GM21367 (cell line): ENCODE measurements at regions not wholly inside any gene's neighbourhood (a gene's known extent, or its start where the extent isn't known, plus 50 kb on each side); places are given as distances from the start of the nearest gene placed in this dataset.
A peak's percentile ranks its signal among the peaks of the same experiment; 100 is the strongest.

Experiments used
- ATAC-seq: cut with Tn5 transposase; IDR thresholded peaks from one replicate; pipeline ENCODE4 v1.9.1; 2021; ENCODE audit not compliant: unreplicated experiment

DNA sequence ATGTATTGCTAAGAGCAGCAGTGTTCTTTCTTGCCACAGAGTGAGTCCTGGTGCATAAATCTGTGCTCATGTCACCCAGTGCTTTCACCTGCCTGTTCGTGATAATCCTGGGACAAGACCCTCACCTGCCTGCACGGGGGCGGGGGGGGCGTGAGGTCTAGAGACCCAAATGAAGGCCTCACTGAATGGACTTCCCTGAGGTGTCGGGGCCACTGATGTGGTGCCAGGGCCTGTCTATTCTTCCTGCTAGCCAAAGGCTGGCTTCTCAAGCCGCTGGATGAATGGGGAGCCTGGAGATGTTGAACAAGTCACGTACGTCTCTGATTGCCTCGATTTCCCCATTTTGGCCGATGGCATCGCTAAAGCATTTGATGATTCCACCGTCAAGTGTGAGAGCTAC, 118.8 kb upstream of the IRF2BP2 start:
- no peak for ATAC-seq

DNA sequence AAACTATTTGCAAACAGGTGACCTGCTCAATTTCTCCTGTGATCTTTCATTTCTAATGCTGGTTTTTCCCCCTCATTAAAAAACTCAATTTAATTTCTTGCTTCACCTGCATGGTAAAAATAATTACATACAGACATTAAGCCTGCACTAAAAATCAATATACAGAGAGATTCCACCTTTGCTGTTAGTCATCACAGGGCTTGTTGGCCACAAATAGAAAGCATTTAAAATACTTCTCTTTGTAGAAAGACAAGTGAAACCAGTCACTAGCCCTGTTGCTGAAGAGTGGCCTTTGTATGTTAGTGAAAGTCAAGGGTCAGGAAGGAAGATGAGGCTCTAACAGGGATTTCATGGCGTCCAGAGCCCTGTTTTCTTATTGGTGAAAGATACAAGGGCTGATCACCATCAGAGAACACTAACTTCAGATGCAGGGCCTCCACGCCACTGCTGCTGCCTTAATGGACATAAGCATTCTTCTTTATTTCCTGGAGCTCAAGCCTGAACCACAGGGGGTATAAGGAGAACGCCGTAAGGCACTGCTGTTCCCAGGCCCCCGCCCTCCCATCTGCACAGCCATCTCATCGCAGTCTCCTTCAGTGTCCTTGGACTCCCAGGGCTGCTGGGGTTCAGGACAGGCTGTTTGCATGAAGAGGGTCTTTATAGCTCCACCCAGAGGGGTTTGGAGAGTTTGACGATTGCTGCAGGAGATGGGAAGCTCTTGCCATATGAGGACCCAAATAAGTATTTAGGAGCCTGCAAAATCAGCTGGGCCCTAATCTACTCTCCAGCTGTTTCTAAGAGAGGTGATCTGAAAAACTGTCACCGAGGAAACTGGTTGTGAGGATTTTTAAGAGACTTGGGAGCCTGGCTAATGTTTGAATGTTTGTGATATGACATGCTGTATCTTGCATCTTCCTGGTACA, 117.3 kb upstream of the IRF2BP2 start:
- ATAC-seq = no peak

DNA sequence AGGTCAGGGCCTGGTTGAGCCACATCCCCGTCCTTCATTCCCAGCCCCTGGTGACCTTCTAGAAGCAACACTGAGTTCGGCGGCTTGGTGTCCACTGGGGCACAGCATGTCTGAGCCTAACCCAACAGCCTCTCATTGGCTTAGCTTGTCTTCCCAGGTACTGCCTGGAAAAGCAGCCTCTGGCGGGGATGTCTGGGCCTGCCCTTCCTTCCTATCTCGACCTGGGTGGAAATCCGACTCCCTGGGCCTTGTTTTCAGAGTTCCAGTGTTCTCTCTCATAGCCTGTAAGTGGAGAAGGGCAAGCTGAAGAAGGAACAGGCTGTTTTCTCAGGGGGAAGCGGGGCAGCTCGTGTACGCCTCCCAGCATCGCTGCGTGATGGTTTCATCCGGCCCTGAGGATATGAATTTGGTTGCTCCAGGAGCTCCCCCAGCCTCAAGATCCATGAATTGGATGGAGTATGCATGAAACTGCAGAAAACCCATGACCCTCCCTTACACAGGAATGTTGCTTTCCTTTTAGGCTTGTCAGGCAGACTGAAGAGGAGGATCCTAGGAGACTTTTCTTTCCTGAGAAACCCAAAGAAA, 116.5 kb upstream of the IRF2BP2 start:
- no peak for ATAC-seq

DNA sequence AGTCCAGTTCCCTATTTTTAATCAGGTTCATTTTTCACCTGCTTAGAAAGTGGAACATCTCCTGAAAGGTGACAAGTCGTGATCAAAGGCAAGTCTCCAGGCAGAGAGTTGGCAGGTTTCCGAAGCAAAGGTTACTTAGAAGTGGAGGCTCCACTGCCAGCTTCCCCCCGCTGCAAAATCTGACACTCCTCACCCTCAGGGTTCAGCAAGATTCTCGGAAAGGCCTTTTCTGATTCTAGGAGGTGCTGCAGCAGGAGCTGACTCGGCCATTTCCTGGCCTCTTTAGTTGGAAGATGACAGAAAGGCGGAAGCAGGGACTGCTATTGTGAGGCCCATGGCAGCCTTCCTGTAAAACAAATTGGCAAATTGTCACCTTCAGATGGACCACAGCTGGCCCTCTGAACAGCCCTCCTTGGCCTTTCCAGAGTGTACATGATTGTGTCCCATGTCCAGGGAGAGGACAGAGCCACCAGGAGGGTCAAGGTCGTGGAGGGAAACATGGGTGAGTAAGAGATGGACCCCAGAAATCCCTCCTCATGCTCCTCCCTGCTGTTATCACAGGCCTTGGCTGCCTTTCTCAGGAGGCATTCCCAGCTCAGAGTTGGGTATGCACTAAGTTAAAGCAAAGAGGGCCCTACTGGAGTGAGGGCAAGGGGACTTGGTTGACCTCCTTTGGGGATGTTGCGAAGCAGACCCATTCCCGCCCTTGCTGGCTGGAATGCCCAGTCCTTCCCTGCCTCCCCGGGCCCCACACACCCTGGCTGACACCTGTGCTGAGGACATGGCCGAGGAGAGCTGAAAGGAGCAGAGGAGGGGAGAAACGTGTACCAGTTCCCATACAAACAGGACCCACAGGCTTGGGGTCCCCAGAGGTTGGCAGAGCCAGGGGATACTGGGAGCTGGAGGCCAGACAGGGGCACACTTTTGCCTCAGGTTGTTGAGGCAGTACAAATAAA, 115.5 kb upstream of the IRF2BP2 start:
- ATAC-seq = no peak

DNA sequence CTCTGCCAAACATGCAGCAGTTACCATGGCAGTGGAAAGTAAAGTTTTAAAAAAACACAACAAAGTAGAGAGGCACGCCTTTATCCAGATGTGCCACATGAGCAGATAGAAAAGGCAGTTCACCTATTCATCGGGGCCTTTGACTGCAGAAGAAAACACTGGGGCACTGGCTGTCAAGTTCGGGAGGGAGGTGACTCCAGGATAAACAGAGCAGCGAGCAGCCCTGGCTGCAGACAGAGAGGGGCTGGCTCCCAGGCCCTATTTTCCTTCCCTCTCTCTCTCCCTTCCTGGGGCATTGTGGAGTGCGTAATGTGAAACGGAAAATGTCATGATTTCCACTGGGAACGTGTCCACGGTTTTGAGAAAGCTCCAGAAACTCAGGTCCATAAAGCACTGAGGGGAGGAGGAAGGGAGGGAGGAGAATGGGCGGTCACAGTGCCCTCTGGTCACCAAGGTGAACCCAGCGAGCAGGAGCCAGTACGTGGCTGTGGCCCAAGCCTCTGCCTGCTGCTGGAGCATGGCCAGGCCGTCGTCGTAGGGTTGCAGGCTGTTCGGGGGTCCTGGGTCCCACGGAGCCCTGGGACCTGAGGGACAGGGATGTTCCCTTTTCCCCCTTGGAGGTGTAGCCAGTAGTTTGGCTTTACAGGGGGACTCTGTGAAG, 114.7 kb upstream of the IRF2BP2 start:
- peak; percentile 16 for ATAC-seq

DNA sequence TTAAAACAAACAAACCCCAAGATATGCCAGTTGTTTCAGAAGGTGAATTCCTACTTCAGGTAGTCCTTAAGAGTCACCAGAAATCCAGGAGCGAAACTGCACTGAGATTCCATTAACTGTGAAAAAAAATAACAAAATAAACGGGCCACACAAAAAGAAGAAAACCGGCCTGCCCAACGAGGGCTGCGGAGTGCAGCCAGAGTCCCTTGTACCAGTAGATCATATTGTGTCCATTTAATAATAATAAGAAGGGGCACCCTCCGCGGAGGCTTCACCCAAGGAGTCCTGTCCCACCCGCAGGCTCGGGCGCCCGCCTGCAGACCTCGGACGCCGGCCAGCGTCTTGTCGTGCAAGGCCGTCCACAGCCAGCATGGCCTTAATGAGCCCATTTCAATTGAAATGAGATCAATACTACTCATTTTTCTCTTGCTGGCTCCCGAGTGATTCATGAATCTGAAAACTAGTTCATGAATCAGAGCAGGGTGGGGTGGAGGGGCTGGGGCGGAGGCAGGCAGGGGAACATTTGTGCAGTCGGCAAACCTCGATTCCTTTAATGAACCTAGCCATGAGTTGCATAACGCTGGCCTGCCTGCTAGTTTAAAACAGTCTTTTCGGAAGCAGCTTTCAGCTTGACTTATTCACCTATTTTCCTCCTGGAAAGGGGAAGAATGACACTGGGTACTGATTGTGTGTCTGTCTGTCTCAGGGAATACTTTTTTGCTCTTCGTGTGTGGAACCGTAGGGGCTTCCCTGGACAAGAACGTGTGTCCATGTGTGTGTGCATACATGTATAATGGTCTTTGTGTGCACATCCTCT, 113.1 kb upstream of the IRF2BP2 start:
- no peak for ATAC-seq

DNA sequence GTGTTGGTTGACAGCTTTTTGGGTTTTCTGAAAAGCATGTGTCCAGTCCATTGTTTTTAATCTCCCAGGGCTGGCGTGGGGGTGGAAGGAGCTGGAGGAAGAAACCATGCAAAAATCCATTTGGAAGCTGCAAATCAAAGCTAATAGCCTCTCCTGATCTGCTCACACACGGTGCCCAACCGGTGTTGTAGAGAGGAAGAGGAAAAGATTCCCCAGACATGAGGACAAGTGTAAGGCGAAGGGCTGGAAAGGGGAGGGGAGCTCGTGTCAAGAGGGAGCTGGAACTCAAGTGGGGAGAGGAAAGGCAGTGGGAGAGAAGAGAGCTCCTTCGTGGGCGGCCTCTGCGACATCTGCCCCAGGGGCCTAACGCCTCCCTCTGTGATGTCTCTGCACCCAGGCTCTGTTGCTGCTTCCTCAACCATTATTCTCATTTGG, 112.3 kb upstream of the IRF2BP2 start:
- ATAC-seq = no peak

DNA sequence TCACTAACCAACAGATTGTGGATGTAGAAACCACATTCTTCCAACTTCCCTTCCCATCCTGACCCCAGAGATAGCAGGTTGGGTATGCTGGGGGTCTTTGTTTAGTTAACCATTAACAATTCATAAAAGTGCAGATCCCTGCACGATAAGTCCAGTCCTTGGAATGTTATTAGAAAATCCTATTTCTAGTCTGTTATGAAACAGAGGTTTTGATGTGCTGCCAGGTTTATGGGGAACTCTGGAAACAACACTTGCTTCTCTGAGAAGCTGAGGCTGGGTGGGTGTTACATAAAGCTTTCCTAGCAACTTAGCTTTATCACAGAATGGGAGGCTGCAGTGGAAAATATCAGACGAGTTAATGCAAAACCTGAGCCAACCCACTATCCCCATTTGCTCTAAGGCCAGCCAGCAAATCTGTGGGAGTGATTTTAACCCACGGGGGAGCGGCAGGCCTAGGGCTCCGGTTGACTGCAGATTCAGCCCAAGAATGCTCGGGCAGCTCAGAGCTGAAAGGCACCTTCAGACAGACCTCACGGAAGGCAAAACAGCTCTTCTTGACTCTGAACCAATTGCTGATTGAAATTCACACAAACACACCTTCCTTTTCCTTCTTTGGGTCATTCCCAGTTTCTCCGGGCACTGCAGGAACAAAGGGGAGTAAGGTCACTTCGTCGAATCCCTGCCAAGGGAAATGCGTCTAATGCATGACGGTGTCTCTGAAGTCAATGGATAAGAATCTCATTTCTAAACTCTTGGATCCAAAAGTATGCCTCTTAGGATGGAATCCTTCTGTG, 111.7 kb upstream of the IRF2BP2 start:
- no peak for ATAC-seq

DNA sequence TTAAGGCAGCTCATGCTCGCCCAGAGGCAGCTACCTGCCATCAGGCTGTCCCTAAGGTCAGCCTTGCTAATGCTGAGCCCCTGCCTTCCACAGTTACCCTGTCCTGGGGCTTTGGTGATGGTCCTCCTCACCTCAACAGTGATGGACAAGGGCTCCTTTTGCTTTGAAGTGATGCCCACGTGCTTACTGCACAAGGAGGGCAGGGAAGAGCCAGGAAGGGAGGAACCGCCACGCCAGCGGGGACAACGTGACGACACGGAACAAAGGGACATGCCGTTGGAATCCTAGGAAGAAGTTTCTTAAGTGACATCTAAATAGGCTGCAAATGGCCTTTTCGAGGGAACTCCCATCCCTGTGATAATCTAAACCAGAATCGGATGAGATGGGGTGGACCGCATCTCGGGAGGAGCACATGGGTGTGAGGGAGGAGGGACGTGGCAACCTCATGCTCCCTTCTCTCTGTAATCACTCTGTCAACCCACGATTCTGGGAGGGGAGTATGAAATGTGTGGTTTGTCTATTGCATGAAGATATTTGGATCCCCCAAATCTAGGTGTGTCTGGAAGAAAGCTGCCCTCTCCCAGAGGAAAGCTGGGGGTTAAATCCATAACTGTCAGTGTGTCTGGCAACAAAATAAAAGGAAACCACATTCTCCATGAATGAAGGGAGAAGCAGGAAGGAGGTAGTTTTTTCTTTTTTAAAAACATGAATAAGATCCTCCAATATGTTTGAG, 110.9 kb upstream of the IRF2BP2 start:
- no peak for ATAC-seq

DNA sequence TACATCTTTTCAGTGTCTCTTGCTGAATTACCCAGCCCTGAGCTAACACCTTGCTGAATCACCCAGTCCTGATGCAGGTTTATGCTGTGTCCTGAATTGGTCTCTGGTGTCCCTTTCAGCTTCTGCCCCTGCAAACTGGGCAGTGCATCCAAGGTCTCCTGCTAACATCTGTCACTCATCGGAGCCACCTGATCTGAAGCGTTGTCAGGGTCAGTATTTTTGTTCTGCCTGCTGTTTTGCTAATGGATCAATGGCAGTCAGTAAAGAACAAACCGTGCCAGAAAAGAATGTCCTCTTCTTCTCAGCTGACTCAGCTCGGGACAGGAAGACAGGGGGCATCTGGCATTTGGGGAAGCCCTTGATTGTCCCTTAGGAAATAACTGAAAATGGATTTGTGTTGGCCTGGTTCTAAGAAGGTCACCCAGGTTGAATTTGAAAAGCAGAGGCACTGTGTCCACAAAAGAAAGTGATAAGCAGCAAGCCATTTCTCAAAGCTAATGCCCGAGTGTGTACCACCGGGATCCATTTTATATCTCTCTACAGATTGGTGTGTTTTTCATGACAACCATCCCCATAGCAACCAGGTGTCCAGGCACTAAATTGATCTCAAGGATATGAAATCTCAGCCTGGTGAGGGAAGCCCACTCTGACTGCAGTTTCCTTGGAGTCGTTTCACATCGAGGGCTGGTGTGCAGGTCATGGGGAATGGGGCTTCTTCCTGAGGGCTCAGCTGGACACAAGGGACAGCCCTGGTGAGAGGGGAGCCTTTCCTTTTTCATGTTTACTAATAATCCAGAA, 109.7 kb upstream of the IRF2BP2 start:
- ATAC-seq = no peak

DNA sequence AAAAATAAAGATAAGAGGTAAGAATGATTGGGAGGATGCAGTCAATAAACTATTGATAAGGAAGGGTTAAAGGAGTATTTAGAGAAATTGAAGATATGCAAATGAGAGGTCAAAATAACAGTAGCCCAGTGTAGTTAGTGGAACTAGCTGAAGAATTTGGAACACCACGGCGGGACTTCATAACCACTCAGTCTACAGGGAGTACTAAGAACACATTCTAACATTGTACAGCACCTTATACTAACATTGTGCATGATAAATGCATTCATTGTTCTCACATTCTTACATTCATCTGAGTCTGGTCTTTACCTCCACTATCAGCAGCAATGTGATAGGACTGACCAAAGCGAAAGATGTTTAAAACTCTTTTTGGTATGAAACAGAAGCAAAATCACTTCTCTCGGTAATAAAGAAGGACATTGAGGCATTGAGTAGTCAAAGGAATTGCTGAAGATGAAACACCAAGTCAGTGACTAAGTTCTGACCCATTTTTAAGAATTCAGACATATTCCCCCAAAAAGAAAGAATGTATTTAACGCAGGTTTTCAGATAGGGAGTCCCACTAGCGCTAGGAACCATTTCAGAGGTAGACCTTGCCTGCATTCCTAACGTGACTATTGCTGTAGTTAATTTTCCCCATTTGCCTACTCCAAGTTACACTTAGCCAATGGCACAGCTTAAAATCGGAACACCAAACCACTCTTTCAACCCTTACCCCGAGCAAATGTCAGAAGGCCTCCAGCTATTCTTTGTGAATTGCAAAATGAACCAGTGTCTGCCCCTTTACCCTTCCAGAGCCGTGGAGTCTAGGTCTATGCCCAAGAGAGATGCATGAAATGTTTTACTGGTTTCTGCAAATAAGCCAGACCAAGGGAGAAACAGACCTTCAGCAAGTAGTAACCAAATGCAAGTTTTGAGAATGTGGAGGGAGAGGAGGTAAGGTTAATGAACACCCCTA, 108.8 kb upstream of the IRF2BP2 start:
- no peak for ATAC-seq

DNA sequence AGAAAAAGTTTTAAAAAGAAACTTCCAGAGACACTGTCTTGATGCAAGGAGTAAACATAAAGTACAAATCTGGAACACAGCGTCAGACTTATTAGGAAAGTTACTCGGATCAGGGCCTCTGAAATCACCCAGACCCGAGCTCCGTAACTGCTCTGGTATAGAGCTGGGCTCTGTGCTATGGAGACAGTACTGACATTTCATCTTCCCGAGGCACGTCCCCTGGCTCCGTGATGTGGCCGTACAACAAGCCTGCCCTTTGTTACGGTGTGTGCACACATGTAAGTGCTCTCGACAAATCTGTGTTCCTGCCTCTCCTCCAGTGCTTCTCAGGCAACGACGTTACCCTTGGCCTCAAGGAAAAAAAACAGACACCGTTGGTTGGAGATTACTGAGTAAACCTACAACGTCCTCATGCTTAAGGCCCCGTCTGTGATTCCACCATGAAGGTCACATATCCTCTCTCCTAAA, 107.0 kb upstream of the IRF2BP2 start:
- ATAC-seq = no peak

DNA sequence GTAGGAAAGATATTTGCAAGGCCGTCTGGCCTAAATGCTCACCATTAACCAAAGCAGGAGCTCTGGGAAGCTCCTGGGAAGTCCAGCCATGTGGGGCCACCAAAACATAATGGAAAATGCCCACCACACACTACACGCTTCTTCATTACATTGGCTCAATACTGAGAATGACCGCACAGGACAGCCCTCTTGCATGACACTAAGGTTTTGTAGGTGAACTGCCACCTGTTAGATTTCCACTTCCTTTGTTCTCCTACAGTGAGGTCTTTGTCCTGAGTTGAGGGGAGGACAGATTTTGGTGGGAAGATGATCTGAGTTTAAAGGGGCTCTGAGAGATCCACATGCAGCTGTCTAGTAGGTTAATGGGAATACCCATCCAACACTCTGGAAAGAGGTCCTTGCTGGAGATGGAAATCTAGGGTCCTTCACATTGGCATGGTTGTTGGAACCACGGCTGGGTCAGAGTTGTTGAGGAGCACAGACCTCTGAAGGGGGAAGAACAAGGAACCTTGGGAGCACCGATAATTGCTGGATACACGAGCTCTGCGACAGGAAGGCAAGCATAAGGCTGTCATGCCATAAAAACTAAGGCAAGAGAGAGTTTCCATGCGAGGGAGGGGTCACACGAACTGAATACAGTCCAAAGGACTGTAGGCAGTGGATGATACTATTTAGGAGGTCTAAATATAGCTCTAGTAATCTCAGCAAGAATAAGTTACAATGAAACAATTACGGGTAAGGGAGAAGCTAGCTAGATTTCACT, 105.5 kb upstream of the IRF2BP2 start:
- no peak for ATAC-seq

DNA sequence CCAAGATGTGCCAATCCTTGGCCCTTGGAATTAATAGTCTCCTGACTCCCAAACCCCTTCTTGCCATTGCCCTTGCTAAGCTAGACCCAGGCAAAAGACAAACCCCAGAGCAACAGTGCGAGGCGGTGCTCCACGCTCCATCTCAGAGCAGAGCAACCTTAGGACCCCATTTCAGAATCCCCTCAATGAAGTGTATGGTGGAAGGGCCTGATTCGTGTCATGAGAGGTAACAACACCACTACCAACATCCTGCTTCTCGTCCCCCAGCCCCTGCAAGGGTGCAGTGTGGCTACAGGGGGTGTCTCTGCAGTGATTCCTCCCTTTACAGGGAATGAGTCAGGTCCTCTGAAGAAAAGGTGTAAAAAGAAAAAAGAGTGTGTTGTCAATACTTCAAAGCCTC, 103.9 kb upstream of the IRF2BP2 start:
- no peak for ATAC-seq

DNA sequence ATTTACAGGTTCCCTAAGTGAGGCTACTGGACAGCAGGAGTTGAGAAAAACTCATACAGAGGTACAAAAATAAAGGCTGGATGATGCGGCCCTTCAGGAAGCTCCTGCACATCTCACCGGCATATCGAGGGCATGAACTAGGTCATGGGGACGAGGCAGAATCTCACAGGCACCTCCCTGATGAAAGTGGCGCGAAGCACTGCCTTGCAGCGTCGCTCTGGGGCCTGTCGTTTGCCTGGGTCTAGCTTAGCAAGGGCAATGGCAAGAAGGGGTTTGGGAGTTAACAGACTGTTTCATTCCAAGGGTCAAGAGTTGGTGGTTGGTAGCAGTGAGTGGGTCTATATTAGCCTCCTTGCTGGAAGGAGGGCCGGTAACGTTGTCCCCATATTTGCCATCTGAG, 103.5 kb upstream of the IRF2BP2 start:
- no peak for ATAC-seq

DNA sequence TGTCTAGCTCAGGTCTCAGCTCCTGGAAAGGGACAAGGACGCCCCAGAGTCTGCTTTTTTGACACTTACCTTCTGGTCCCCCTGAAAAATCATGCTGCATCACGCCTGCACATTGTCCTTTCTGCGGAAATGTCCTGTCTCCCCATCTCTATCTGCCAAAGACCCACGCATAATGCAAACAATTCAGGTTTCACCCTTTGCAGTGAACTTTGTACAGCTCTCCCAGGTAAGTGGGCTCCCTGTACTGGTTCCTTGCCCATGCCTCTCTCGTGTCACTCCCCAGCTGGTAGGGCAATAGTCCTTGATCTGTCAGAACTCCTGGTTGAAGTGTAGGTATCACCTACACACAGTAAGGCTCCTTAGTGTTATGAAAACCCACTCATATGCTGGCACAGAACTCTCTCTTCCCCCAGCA, 102.9 kb upstream of the IRF2BP2 start:
- ATAC-seq = no peak
